ENCODE measurements at regions not wholly inside any gene's neighbourhood (a gene's known extent, or its start where the extent isn't known, plus 50 kb on each side); places are given as distances from the start of the nearest gene placed in this dataset.

GRCh38 chr6:137651178-137651577 is 157.0 kb upstream of the OLIG3 start:
- no peaks in the 10 kb centered on the region for H4K20me1 ChIP-seq (replicated peaks in 1 of 2; ENCODE audit: control insufficient read depth in 1 of 2, insufficient read depth in 2 of 2, low read length in 2 of 2)
- H3K18ac ChIP-seq (ENCODE audit: extremely low read depth, low read length), result no peak overlapping the region
- no peak overlapping the region for H2BK12ac ChIP-seq (ENCODE audit: low read depth, low read length)
- H3K4me2 ChIP-seq (ENCODE audit: insufficient read depth in 1 of 2, low read depth in 2 of 2, low read length in 2 of 2), result no peak overlapping the region
- 74% methylated on average over 4 of the region's 4 CpGs; no CpG with 5 or more reads in 1 of the 2 experiments for WGBS, 2 experiments (ENCODE audit: extremely low coverage in 1 of 2, insufficient coverage in 1 of 2, insufficient read length in 1 of 2, insufficient replicate concordance in 2 of 2, low coverage in 1 of 2, low lambda C conversion rate in 2 of 2, missing lambda C conversion rate in 1 of 2)
- no peaks in the 10 kb centered on the region for H3K23me2 ChIP-seq (ENCODE audit: low read depth, low read length)
- no peak overlapping the region for H3K23ac ChIP-seq (ENCODE audit: insufficient read length)
- no peak overlapping the region for H3K4me3 ChIP-seq (ENCODE audit: extremely low read depth in 1 of 4, insufficient read depth in 2 of 4, low read depth in 3 of 4, low read length in 4 of 4)
- no peak overlapping the region for H3K27ac ChIP-seq (ENCODE audit: low read depth, low read length)
- POLR2A ChIA-PET (ENCODE audit: partially characterized antibody), result no interaction called here
- H4K5ac ChIP-seq (ENCODE audit: insufficient read length, low read depth, low read length), result no peak overlapping the region
- H2AK5ac ChIP-seq (ENCODE audit: low read depth, low read length), result no peak overlapping the region
- H3K79me2 ChIP-seq (ENCODE audit: control insufficient read depth in 1 of 2, insufficient read depth in 2 of 2, low read length in 2 of 2), result no peaks in the 10 kb centered on the region
- H2BK15ac ChIP-seq (ENCODE audit: low read length), result no peak overlapping the region
- CTCF ChIA-PET (ENCODE audit: partially characterized antibody), result interaction anchor here (0.7 kb wide), 1 partner anchor 58 kb away, joined by 4 read pairs; no protein-coding TSS in a partner anchor
- no peak overlapping the region for H3K4ac ChIP-seq (replicated peaks; ENCODE audit: insufficient read length, low read depth, low read length)
- no peak overlapping the region for H2BK20ac ChIP-seq (ENCODE audit: low read length)
- no peak overlapping the region for H4K8ac ChIP-seq (ENCODE audit: extremely low read depth, insufficient read depth, low read length)
- DNase-seq (ENCODE audit: low read depth in 1 of 2, low spot score in 2 of 2) (no peak), FAIRE-seq (no peak)
- no peaks in the 10 kb centered on the region for H3K27me3 ChIP-seq (replicated peaks in 1 of 4; ENCODE audit: control insufficient read depth in 3 of 4, extremely low read depth in 1 of 4, insufficient read depth in 3 of 4, low read length in 3 of 4)
- H3K79me1 ChIP-seq (ENCODE audit: low read depth, low read length), result no peaks in the 10 kb centered on the region
- H4K91ac ChIP-seq (replicated peaks; ENCODE audit: insufficient read length, low read length), result no peak overlapping the region
- H2BK120ac ChIP-seq (replicated peaks; ENCODE audit: low read depth, low read length), result no peak overlapping the region
- H3K4me1 ChIP-seq (replicated peaks in 1 of 4; ENCODE audit: control insufficient read depth in 3 of 4, insufficient read depth in 4 of 4, low read length in 3 of 4), result no peaks in the 10 kb centered on the region
- no peak overlapping the region for H3K14ac ChIP-seq (ENCODE audit: insufficient read length)
- no peak overlapping the region for H3K56ac ChIP-seq (replicated peaks; ENCODE audit: insufficient read length, low read depth, low read length)
- peaks cover 28 to 35% of the 10 kb centered on the region in 2 experiments for H3K9me3 ChIP-seq (ENCODE audit: insufficient read depth in 2 of 2, low read depth in 1 of 2, low read length in 1 of 2)
- H2BK5ac ChIP-seq (ENCODE audit: low read depth, low read length), result no peak overlapping the region
- peaks cover 0 to 2% (median 0%) of the 10 kb centered on the region in 4 experiments; a peak in 1 of 8 replicates for H3K36me3 ChIP-seq (ENCODE audit: control insufficient read depth in 2 of 4, insufficient read depth in 4 of 4, low read length in 3 of 4)
- H2AFZ ChIP-seq (ENCODE audit: low read length), result no peak overlapping the region; the same call in 1 of the 2 replicates
- no peak overlapping the region for H3K9ac ChIP-seq (replicated peaks in 1 of 4; ENCODE audit: extremely low read depth in 1 of 4, low read depth in 3 of 4, low read length in 3 of 4)
- TF ChIP-seq FOSL1 (IDR thresholded peaks at IDR 0.05; ENCODE audit: insufficient read depth, low read depth, low read length) (no peak), CTBP2 (IDR thresholded peaks at IDR 0.05; ENCODE audit: borderline replicate concordance, insufficient read depth, insufficient read length, low read length) (no peak), GTF2F1 (IDR thresholded peaks at IDR 0.05; ENCODE audit: borderline replicate concordance, low read depth, low read length) (no peak)

Measured in H1 (cell line).